22Rv1 (cell line): ENCODE measurements at regions not wholly inside any gene's neighbourhood (a gene's known extent, or its start where the extent isn't known, plus 50 kb on each side); places are given as distances from the start of the nearest gene placed in this dataset.

Experiments
- ZFX ChIP-seq: fragments of 450-650 bp; IDR thresholded peaks from 2 replicates; pipeline ENCODE4 v1.6.1; 2017; ENCODE audit warnings: antibody characterized with exemption, borderline replicate concordance
- TF ChIP-seq, protein P1 (sequence below): fragments of 450-650 bp; IDR thresholded peaks from 2 replicates; pipeline ENCODE4 v1.5.1; 2017; ENCODE audit warnings: mild to moderate bottlenecking

DNA sequence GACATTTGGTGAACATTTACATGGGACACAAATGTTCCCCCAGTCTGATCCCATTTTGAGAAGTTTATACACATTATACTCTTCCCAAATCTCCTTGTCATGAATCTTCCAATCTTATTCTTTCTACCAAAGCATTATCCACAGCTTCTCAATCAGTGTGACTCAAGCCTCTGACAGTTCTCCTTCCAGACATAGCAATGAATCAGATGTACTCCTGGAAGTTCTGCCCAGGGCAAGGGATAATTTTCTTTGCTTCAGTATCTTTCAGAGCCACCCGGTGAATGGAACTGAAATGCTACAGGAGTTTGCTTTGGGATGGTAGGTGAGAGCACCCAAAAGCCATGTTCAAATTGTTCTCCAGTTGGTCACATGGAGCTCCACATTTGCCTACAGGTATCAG is 145.5 kb downstream of the ANXA5 start:
- TF ChIP-seq, protein P1, sequence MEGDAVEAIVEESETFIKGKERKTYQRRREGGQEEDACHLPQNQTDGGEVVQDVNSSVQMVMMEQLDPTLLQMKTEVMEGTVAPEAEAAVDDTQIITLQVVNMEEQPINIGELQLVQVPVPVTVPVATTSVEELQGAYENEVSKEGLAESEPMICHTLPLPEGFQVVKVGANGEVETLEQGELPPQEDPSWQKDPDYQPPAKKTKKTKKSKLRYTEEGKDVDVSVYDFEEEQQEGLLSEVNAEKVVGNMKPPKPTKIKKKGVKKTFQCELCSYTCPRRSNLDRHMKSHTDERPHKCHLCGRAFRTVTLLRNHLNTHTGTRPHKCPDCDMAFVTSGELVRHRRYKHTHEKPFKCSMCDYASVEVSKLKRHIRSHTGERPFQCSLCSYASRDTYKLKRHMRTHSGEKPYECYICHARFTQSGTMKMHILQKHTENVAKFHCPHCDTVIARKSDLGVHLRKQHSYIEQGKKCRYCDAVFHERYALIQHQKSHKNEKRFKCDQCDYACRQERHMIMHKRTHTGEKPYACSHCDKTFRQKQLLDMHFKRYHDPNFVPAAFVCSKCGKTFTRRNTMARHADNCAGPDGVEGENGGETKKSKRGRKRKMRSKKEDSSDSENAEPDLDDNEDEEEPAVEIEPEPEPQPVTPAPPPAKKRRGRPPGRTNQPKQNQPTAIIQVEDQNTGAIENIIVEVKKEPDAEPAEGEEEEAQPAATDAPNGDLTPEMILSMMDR, result no peak
- TF ChIP-seq ZFX, result no peak
